ENCODE measurements at regions not wholly inside any gene's neighbourhood (a gene's known extent, or its start where the extent isn't known, plus 50 kb on each side); places are given as distances from the start of the nearest gene placed in this dataset.

GRCh38 chr12:69189378-69189978, 49.9 kb upstream of the CPSF6 start:
- ATAC-seq (no peak), DNase-seq (no peak)
- WGBS, 2 donors: 32 to 47% methylated on average over 4 of the region's 4 CpGs
- Histone ChIP-seq H3K4me1 (no peaks in the 10 kb centered on the region), H3K4me3 (no peak overlapping the region), H3K9me3 (peaks cover 0 to 2% (median 0%) of the 10 kb centered on the region in 3 donors), H3K27me3 (no peaks in the 10 kb centered on the region), H3K27ac (no peak overlapping the region), H3K36me3 (replicated peaks in 1 of 2; ENCODE audit: insufficient read depth in 1 of 2, low read depth in 2 of 2) (no peaks in the 10 kb centered on the region)
- intact Hi-C loops (cut with DNase I): no loop called here
- TF ChIP-seq POLR2A (IDR thresholded peaks at IDR 0.05) (no peak), CTCF (IDR thresholded peaks at IDR 0.05) (no peak)

Data from body of pancreas (tissue), 4 donors.